ENCODE measurements at regions not wholly inside any gene's neighbourhood (a gene's known extent, or its start where the extent isn't known, plus 50 kb on each side); places are given as distances from the start of the nearest gene placed in this dataset.

GRCh38 chr15:87781959-87782625 is 474.4 kb downstream of the NTRK3 start:
- no peak for DNase-seq (ENCODE audit: low read depth)
- no peak overlapping the region for H3K4me3 ChIP-seq (ENCODE audit: low read depth, low read length)
- TF ChIP-seq CTCF (IDR thresholded peaks at IDR 0.05; ENCODE audit: control insufficient read depth, extremely low read depth, insufficient read depth): no peak

GRCh38 chr15:87779746-87780145 is 476.8 kb downstream of the NTRK3 start:
- no peak overlapping the region for H3K4me3 ChIP-seq (ENCODE audit: low read depth, low read length)
- DNase-seq (ENCODE audit: low read depth): no peak
- no peak for TF ChIP-seq CTCF (IDR thresholded peaks at IDR 0.05; ENCODE audit: control insufficient read depth, extremely low read depth, insufficient read depth)

- H3K4me3 ChIP-seq (ENCODE audit: low read depth, low read length): no peak overlapping the region
- DNase-seq (ENCODE audit: low read depth): no peak
- TF ChIP-seq CTCF (IDR thresholded peaks at IDR 0.05; ENCODE audit: control insufficient read depth, extremely low read depth, insufficient read depth): no peak
Measured at GRCh38 chr15:87778358-87778757, 478.2 kb downstream of the NTRK3 start.

DNA sequence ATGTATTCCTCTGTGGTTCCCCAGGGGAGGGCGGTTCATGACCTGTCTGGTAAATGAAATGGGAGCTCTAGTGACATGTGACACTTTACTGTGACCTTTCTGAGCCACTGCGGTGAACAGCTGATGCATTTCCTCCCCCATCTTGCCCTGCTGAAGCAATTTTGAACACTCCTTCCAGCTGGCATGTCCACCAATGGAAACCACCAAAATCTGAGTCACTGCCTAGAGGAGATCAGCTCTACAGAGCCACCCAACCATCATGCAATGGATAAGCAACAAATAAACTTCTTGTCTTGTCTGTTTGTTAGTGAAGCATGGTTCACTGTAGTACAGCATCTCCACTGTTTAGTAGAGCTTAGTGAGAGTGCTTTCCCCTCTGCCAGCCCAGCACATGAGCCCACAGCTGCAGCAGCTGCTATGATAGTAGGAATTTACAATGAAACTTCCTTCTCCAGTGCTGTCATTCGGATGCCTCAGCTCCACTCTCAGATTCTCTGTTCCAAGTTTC is 479.4 kb downstream of the NTRK3 start:
- DNase-seq (ENCODE audit: low read depth): no peak
- no peak for TF ChIP-seq CTCF (IDR thresholded peaks at IDR 0.05; ENCODE audit: control insufficient read depth, extremely low read depth, insufficient read depth)

GRCh38 chr15:87767516-87767915 is 489.0 kb downstream of the NTRK3 start:
- no peak for DNase-seq (ENCODE audit: low read depth)
- TF ChIP-seq CTCF (IDR thresholded peaks at IDR 0.05; ENCODE audit: control insufficient read depth, extremely low read depth, insufficient read depth): no peak
- H3K4me3 ChIP-seq (ENCODE audit: low read depth, low read length): no peak overlapping the region

More for the DNA sequence above, 479.4 kb downstream of the NTRK3 start:
- H3K4me3 ChIP-seq (ENCODE audit: low read depth, low read length): no peak overlapping the region

GRCh38 chr15:87764461-87765240 is 491.9 kb downstream of the NTRK3 start:
- no peak for TF ChIP-seq CTCF (IDR thresholded peaks at IDR 0.05; ENCODE audit: control insufficient read depth, extremely low read depth, insufficient read depth)
- DNase-seq (ENCODE audit: low read depth): no peak
- no peak overlapping the region for H3K4me3 ChIP-seq (ENCODE audit: low read depth, low read length)
